HS-5 (cell line): ENCODE measurements at regions not wholly inside any gene's neighbourhood (a gene's known extent, or its start where the extent isn't known, plus 50 kb on each side); places are given as distances from the start of the nearest gene placed in this dataset.

Source experiments
- DNase-seq: peaks from one replicate; pipeline ENCODE4 v3.0.0-alpha.2; 2012; ENCODE audit warnings: low read depth

DNA sequence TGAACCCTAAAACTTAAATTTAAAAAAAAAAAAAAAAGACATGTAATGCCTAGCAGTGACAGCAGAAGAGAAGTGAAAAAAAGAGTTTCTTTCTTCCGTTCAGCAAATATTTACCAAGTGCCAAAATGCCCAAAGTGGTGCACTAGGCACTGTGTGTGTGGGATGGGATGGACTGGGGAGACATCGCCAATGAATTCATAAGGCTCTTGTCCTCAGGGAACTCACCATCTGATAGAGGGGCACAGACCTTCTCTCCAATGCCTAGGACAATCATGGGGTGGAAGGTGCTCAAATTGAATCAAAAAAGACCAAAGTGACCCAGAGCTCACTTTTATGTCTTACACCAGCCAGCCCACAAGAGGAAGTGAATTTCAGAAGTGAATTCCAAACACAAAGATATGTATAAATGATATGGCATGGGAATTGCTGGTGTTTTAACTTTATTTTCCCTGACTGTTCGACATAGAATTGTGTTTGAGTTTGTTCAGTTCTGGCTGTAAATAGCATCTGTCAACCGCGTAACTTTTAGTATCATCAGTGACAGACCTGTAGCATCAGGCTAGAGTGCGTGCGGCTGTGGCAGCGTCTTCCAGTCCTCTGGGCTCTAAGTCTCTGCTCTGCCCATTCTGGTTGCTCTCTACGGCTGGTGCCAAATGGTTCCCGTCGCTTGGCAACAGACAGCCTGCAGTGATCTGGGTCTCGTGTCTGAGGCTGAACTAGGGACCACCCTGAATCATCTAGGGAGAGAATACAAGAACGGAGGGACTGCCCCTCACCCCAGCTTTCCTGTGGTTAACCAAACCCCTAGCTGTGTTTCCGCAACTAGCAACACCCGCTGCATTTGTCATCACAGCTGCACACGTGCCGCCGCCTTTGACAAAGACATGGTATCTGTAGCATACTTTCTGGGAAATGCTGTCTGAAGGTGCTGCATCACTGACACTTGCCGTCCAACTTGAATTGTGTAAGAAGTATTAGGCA is 154.0 kb upstream of the THBS1 start:
- no peak for DNase-seq

DNA sequence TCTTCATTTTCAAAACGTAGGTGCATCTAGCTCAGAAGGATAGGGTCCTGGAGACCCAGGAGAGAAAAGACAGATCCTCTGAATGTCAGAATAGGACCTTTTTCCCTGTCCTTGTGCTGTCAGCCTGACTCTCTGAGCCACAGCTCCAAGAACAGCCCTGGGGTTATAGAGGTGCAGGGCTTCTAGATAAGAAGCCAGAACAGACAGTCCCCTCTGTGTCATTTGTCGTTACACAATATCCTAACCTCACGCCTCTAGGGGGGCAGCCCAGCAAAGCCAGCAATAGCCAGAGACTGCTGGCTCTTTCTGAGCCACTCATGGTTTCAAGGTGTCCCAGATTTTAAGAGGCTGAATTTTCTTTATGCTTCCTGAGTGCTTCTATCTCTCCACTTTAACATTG is 153.2 kb upstream of the THBS1 start:
- no peak for DNase-seq

DNA sequence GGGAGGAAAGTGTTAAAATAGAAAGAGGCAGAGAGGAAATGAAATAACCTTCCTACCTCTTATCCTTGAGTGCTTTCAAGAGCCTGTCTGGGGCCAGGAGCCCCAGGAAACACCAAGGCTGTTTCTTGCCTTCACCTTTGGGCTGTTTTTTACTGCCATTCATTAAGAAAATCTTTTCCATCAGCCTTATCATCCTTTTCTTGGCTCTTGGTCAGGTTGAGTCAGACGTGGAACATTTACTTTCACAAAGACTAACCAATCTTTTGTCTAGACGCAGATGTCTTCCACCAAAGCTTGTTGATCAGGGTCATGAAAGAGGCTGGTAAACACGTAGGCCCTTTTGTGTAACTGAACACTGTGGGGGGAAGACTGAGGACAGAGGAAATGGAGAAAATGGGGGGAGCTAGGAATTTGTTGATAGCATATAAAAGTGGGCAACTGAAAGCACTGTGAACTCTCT is 151.0 kb upstream of the THBS1 start:
- DNase-seq = peak; percentile 73

DNA sequence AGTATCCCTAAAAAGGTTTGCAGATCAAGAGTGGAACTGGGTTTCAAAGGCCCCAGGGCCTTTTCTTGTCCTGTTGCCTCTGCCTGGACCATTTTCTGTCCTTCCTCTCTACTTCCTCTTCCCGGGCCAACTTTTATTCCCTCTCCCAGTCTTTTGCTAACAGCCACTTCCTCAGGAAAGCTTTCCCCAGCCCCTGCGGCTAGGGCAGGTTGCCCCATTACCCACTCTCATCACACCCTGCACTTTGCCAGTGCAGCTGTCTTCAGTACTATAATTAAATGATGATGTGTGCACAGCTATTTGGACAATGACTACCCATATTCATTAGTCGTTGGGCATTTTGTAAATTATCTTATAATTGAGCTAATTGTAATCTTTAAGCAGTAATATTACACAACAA is 150.5 kb upstream of the THBS1 start:
- DNase-seq = no peak

DNA sequence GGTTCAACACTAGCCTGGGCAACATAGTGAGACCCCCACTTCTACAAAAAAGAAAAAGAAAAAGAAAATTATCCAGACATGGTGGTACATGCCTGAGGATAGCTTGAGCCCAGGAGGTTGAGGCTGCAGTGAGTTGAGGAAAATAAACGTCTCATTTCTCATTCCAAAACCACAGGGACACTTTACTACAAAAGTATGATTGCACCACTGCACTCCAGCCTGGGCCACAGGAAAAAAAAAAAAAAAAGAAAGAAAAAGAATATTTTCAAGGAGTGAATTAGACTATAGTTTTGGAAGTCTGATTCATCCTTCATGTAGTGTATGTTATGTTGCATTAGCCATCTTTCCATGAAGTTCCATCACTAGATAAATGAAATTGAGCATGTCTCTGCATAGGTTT is 149.5 kb upstream of the THBS1 start:
- DNase-seq = no peak

DNA sequence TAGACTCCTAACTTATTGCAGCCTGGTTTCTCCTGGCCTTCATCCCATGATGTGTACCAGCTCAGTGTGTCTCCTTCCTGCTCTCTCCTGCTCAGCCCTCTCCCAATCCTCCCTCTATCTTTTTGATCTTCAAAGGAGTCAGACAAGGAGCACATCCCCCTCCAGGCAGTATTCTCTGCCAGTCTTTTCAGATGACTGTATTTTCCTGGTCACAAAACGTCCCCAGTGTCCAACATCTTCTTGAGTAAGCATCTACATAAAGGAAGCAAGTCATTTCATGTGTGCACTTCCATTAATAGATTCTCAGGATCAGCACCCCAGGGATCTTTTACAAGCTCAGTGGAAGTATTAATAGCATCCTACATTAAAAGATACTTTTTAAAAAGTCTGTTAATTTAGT is 148.9 kb upstream of the THBS1 start:
- DNase-seq = no peak

DNA sequence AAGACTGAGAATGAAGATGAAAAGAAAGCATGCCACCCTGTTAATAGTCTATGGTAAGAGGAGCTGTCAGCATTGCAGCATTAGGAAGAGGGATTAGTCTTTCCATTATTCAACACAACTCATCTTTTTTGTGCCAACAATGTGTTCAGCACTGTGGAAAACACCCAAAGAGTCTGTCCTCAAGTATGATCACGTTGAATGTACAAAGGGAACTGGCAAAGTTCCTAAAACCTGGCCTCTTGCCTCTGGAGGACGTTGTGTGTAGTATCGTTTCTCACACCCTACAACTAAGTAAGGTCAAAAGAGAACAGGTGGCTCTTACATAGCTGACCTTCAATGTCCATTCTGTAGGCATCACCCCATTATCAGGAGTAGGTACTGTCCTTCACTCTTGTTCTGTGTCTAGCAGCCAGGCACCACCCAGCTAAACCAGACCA is 147.9 kb upstream of the THBS1 start:
- DNase-seq = no peak

DNA sequence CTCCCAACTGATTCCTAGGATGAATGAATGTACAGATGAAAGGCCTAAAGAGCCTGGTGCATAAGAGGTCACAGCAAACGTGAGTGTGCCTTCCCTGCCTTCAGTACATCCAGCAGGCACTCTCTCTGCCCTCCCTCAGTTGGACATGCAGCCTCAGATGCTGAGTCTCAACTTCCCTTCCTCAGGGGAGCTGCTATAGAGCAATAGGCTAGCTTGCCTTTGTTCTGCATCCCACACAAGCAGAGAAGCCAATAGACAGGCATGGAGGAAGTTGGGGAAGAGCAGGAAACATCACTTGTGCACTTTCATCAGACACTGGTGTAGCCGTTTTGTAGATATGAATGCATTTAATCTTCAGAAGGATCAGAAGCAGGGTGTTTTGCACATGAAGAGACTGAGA is 147.5 kb upstream of the THBS1 start:
- DNase-seq = no peak

DNA sequence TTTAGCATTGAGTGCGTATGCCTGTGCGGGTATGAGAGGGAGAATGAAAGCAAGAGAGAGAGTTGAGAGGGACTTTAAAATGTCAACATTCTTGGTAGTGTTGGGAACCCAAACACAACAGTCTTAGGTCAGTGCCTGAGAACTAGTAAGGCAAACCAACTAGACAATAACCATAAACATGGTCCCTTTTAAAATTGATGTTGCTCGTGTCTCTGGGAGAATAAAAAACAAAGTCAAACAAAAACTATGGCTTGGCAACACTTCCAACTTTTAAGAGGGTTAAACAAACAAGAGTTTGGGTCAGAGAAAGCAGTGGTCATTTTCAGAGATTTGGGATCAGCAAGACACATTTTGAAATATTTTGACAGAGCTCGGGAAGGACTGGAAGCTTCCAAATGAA is 146.7 kb upstream of the THBS1 start:
- DNase-seq = no peak

DNA sequence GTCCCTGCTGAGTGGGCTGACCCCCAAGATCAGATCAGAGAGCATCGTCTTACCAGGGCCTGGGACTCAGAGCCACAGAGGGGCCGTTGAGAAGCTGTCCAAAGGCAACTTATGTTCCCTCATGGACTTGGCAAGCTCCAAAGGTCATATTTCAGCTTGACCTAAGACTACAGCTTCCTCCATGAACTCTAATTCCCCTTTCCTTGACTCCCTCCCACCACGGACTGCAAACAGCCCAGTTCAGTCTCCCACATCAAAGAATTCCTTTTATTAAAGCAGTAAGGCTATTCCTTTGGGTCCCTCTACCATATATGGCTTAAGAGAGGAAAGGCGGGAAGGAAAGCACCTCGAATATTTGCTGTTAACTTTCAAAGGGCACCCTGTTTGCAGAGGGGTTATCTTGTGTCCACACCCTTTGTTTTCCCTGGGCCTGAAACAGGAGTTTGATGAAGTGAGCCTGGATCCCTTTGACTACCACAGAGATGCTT is 146.1 kb upstream of the THBS1 start:
- DNase-seq = no peak

DNA sequence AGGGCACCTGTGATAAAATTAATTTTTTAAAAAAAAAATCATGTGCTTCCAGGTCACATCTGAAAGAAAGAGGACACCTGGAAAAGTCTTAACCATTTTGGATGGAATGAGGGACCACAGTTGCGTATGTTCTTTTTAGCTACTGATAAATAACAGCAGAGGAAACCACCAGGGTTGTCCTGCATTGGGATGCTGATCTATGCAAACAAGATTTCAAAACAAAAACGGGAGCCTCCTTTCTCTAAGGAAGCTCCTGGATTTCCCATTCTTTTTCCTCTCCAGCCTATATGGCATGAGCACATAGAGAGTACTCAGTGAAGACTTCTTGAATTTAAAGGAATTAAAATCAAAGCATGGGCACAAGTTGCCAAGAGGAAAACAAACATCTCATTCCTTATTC is 145.6 kb upstream of the THBS1 start:
- DNase-seq = no peak

DNA sequence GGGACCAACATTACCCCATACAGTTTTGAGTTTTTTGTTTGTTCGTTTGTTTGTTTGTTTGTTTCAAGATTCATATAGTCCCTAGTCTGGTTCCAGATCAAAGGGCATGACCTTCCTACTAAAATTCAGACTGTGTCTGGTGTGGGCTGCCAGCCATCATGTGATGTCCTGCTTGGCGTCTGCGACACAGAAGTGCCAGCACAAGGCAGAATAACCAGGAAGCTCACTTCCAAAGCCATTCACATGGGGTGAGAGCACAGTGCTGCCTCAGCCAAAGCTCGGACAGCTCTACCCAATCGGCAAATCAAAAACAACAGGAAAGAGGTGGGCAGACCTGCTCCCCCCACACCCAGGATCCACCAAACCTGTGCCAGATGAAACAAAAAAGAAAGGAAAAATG is 142.6 kb upstream of the THBS1 start:
- no peak for DNase-seq

DNA sequence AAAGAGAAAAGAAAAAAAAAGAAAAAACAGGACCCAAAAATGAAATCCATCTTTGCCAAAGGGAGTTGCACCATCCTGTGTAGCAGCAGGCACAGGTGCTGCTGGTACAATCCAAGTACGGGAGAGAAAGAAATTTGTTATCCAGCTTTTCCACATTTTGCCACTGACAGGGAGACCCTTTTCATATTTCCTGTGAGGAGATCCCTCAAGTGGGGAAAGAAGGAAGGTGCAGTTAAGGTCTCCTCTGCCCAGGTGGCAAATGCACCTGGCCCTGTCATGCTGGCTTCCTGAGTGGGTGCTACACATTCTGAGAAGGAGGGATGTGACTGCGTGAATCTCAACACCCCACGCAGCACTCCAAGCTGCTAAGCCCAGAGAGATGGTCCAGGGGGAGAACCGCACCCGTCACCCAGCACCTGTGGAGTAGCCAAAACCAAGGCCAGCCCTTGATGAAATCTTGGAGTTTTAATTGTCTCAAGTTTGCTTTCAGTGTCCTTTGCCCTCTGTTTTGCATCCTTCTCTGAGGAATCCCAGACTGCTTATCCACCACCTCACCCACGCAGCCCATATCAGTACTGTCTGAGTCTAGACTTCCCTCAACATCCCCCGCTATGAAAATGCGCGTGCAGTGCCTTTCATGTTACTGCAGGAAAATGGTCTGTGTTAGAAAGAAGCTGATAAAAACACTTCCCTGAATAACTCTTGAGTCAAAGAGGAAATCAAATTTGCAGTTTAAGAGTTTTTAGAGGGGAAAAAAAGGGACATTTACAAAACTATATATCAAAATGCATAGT is 141.9 kb upstream of the THBS1 start:
- DNase-seq = no peak

DNA sequence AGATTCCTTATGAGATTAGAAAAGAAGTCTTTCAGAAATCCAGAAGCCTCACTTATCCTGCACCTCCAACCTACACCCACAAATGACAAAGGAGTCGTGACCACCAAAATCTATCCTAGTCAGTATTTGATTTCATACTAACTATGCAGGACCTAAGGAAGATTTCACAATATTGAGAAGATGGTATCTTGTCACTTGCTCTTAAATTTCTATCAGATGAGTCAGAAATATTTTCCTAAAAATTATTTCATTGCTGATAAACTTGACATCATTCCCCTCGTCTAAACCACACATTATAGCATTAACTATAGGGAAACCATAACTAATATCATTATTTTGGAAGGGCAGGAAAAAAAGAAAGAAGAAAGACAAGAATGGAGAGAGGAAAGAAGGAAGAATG is 138.0 kb upstream of the THBS1 start:
- no peak for DNase-seq

DNA sequence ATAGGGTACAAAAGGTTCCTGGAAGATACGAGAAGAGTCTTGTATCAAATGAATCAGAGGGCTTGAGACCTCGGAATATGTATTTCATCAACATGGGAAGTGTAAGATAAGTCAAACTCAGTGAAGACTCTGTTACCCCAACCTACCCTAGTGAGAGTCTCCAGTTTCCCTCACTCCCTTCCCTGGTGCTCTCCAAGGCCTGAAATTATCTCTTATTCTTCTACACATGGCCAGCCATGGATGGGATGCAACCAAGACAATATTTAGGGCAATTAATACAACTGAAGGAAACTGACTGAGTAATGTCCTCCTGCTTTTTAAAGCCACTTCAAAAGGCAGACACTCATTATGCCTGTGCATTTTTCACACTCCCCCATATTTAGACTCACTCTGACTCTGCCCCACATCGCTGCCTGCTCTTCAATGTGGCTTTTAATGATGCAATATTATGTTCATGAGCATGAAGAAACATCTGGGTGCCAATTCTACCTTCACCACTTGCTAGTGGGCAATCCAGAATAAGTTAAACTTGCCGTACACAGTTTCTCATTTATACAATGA is 137.1 kb upstream of the THBS1 start:
- no peak for DNase-seq

DNA sequence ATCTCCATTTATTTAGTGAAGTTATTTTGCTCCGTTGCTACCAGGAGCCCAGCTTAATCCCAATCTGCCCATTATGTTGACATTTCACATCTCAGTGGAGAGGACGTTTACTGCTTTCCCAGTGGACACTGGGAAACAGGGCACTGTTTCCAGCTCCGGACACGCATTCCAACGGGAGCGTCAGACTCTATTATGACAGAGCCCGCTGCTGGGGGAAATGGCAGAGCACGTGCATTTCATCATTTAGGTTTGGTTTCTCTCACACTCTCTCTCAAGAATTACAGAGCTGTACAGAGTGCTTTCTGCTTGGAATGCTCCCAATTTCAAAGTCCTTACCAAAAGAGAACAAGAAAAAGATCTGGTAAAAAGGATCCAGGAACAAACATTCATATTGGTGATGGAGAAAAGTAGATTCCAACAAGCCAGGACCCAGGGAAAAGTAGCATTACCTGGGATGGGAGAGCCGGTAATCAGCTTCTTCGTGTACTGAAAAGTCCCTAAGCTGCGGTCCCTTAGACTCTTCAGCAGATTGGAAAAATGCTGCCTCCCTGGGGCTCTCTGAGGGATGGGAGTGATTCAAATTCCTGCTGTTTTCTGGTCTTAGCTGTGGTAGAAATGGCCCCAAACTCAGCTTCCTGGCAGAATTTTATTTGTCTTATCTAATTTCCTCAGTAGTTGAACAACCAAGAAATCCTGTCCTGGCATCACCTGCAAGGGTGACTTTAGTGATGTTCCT is 136.0 kb upstream of the THBS1 start:
- DNase-seq = no peak

DNA sequence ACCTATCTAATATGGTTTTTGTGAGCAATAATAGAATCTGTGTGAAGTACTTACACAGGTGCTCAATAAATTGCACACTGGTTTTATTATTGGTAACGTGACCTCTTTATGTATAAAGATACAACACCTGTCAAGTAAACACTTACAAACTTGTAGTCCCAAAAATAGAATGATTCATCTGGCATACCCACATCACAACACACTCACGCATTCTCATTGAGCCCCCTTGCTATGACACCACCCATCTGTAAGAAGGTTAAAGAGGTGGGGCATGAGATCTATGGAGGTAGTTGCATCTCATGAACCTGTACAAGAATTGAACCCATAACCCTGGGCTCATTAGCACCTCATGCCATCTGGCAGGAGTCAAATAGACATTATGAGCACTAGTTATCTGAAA is 134.9 kb upstream of the THBS1 start:
- no peak for DNase-seq

DNA sequence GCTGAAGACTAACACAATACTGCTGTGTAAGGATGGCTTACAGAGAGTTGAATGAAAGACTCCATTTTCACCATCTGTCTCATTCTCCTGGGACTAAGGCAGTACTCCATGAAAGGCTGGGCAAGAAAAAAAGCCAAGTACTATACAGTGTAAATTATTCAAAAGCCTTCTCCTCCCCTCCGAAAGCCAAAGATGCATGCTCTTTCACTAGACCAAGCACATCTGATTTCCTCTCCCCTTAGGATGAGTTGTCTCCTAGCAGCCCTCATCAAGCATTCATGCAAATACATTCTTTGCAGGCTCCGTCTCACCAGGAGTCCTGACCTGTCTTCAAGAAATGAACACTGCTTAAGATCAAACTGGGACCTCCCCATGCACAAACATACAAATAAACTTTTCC is 133.5 kb upstream of the THBS1 start:
- DNase-seq = no peak

DNA sequence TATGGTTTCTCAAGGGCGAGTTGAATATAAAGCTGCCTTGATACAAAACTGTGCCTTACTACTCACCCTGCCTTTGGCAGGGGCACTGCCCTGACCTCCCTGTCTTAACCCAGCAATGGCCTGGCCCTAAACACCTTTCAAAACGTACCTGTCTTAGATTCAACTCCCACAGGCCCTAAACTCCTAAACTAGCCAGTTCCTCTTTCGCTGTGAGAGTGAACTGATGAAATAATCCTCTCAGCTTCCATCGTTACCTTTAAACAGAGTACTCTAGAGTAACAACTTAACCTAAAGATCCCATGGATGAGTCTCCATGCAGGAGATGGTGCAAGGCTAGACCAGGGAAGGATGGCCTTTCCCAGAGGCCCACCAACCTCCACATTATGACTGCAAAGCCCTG is 133.0 kb upstream of the THBS1 start:
- no peak for DNase-seq

DNA sequence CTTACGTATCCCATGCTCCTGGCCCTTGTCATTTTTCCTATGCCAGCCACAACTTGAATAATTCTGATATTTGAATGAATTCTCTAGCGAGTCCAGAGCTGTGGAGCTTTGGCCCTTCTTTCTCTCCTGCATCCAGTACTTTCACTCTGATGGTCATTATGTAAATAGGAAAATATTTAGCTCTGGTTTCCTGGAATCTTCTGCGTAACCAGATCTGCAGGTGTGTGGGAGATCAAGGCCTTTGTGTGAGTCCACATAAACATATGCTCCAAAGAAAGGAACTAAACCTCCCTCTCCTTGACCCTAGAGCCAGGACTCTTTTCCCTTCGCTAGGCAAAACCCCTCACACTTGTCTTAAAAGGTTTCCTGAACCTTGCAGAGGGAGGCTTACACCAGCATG is 132.5 kb upstream of the THBS1 start:
- no peak for DNase-seq

DNA sequence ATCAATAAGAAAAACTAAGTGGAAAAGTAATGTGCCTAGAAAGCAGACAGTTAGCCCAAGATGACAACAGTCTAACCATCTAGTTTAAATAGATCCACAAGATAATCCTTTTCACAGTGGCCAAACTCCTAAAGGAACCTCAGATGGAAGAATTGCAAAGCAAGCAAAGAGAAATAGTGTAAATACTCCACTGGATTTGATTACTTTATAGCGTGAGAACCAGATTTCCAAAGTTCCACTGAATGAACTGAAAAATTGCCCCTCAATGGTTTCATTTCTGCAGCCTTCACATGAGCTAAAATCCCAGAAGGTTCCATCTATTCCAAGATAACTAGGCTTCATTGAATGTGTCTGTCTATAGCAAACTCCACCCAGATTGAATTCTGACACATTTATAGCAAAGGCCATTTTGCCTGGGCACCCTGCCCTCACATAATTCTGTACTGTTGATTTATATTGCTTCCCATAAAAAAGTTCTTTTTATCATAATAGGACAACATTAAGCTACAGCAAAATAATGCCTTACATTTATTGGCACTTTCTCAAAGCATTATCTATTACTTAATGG is 129.7 kb upstream of the THBS1 start:
- no peak for DNase-seq

DNA sequence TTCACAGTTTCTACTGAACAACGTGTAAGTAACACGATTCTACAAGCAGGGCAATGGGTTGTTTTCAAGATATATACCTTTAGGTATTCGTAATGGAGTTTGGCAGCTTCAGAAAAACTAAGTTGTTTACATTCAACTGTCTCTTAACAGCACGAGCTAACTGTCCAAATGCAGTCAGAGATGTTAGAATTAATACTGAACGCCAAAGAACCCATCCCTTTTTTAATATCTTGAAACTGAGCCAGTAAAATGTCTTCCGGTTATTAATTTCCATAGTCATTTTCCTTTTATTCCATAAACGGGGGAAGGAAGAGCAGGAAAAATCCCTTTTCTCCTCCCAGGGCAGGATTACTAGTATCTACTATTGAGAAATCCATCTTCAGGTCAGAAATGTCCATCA is 129.0 kb upstream of the THBS1 start:
- no peak for DNase-seq
